ENCODE measurements at regions not wholly inside any gene's neighbourhood (a gene's known extent, or its start where the extent isn't known, plus 50 kb on each side); places are given as distances from the start of the nearest gene placed in this dataset.

- DNase-seq: no peak
These were observed 50.3 kb downstream of the UTRN start for GRCh38 chr6:144335311-144335861.

GRCh38 chr6:144335914-144336313, 50.8 kb downstream of the UTRN start:
- DNase-seq: no peak

- no peak for DNase-seq
These were observed 51.8 kb downstream of the UTRN start for GRCh38 chr6:144336900-144337299.

- DNase-seq: no peak
These were observed 53.3 kb downstream of the UTRN start for GRCh38 chr6:144338474-144338873.

GRCh38 chr6:144338951-144339700, 54.0 kb downstream of the UTRN start:
- no peak for DNase-seq

- no peak for DNase-seq
These were observed 54.8 kb downstream of the UTRN start for GRCh38 chr6:144339859-144340452.

GRCh38 chr6:144340541-144341371, 55.6 kb downstream of the UTRN start:
- DNase-seq: no peak

GRCh38 chr6:144341831-144342527, 56.8 kb downstream of the UTRN start:
- no peak for DNase-seq

- no peak for DNase-seq
These were observed 58.7 kb downstream of the UTRN start for GRCh38 chr6:144343701-144344428.

GRCh38 chr6:144344646-144345045, 59.5 kb downstream of the UTRN start:
- no peak for DNase-seq

GRCh38 chr6:144345451-144345850, 60.3 kb downstream of the UTRN start:
- DNase-seq: no peak

GRCh38 chr6:144346719-144347447, 61.7 kb downstream of the UTRN start:
- no peak for DNase-seq

GRCh38 chr6:144347448-144347759, 62.3 kb downstream of the UTRN start:
- no peak for DNase-seq

GRCh38 chr6:144347933-144348332, 62.8 kb downstream of the UTRN start:
- no peak for DNase-seq

- no peak for DNase-seq
These were observed 64.8 kb downstream of the UTRN start for GRCh38 chr6:144349690-144350527.

GRCh38 chr6:144350528-144350880, 65.4 kb downstream of the UTRN start:
- DNase-seq: no peak

GRCh38 chr6:144351379-144352127, 66.4 kb downstream of the UTRN start:
- no peak for DNase-seq

GRCh38 chr6:144352331-144352730, 67.2 kb downstream of the UTRN start:
- no peak for DNase-seq

GRCh38 chr6:144353871-144354314, 68.8 kb downstream of the UTRN start:
- no peak for DNase-seq

GRCh38 chr6:144359783-144360182, 74.6 kb downstream of the UTRN start:
- DNase-seq: no peak
